H1 (cell line): ENCODE measurements at regions not wholly inside any gene's neighbourhood (a gene's known extent, or its start where the extent isn't known, plus 50 kb on each side); places are given as distances from the start of the nearest gene placed in this dataset.

Experiments used
- BACH1 ChIP-seq: IDR thresholded peaks from 2 replicates; pipeline ENCODE4 v1.6.1; 2012; ENCODE audit warnings: low read length, improper control_type of control experiment
- CHD7 ChIP-seq: fragments of 300-600 bp; sonication (generic); IDR thresholded peaks from 2 replicates; pipeline ENCODE4 v1.7.1; 2012; ENCODE audit warnings: low read length, moderate library complexity, mild to moderate bottlenecking, inconsistent platforms; ENCODE audit not compliant: insufficient replicate concordance
- POLR2A ChIP-seq, 2 experiments: IDR thresholded peaks; 1 replicate in 1 of 2; 2 replicates in 1 of 2; pipeline ENCODE4 v1.6.1; 2011; ENCODE audit warnings: low read depth in 2 of 2, low read length in 2 of 2, mild to moderate bottlenecking in 2 of 2; ENCODE audit errors: control extremely low read depth in 1 of 2
- SP4 ChIP-seq: IDR thresholded peaks from 2 replicates; pipeline ENCODE4 v1.6.1; 2012; ENCODE audit warnings: low read length, inconsistent platforms
- TCF12 ChIP-seq: IDR thresholded peaks from 2 replicates; pipeline ENCODE4 v1.6.1; 2011; ENCODE audit warnings: low read depth, mild to moderate bottlenecking, low read length

GRCh38 chr9:83142389-83142788 lies 79.4 kb upstream of the RASEF start (continued):
- TF ChIP-seq CHD7 (no peak), TCF12 (no peak), POLR2A (IDR thresholded peaks at IDR 0.05; ENCODE audit: control extremely low read depth in 1 of 2, low read depth in 2 of 2, low read length in 2 of 2) (no peak), BACH1 (no peak), SP4 (no peak)
